Fibroblast of mammary gland (primary cell): ENCODE measurements at regions not wholly inside any gene's neighbourhood (a gene's known extent, or its start where the extent isn't known, plus 50 kb on each side); places are given as distances from the start of the nearest gene placed in this dataset.

ENCODE experiments used
- DNase-seq: peaks from one replicate; pipeline ENCODE4 v3.0.0-alpha.2; 2010; ENCODE audit warnings: low read depth
- H3K4me3 ChIP-seq: 2 replicates; pipeline ENCODE4 v1.5.1; 2011; ENCODE audit warnings: low read depth, mild to moderate bottlenecking, low read length, moderate library complexity; ENCODE audit not compliant: control insufficient read depth
- CTCF ChIP-seq: conservative IDR thresholded peaks from 2 replicates; pipeline ENCODE4 v1.5.1; 2011; ENCODE audit warnings: low read depth, low read length, inconsistent platforms; ENCODE audit not compliant: control insufficient read depth, insufficient read depth

GRCh38 chr11:36928621-36929020, 330.6 kb upstream of the RAG2 start:
- no peak overlapping the region for H3K4me3 ChIP-seq
- DNase-seq = no peak
- no peak for TF ChIP-seq CTCF

GRCh38 chr11:36899800-36900199, 301.8 kb upstream of the RAG2 start:
- no peak for TF ChIP-seq CTCF
- no peak overlapping the region for H3K4me3 ChIP-seq
- no peak for DNase-seq

GRCh38 chr11:36890841-36891240, 292.8 kb upstream of the RAG2 start:
- no peak for DNase-seq
- no peak for TF ChIP-seq CTCF
- H3K4me3 ChIP-seq = no peak overlapping the region

GRCh38 chr11:36890121-36890679, 292.2 kb upstream of the RAG2 start:
- H3K4me3 ChIP-seq = no peak overlapping the region
- no peak for TF ChIP-seq CTCF
- no peak for DNase-seq

- TF ChIP-seq CTCF = no peak
- H3K4me3 ChIP-seq = no peak overlapping the region
- DNase-seq = no peak
Measured at GRCh38 chr11:36885154-36885553, 287.1 kb upstream of the RAG2 start.

- no peak overlapping the region for H3K4me3 ChIP-seq
- TF ChIP-seq CTCF = no peak
- DNase-seq = no peak
Measured at GRCh38 chr11:36878737-36879136, 280.7 kb upstream of the RAG2 start.

GRCh38 chr11:36877149-36877548, 279.1 kb upstream of the RAG2 start:
- H3K4me3 ChIP-seq = no peak overlapping the region
- no peak for TF ChIP-seq CTCF
- no peak for DNase-seq
